Neural cell (in vitro differentiated cells): ENCODE measurements at regions not wholly inside any gene's neighbourhood (a gene's known extent, or its start where the extent isn't known, plus 50 kb on each side); places are given as distances from the start of the nearest gene placed in this dataset.

ENCODE experiments used
- EP300 ChIP-seq: fragments of 450-650 bp; conservative IDR thresholded peaks from 2 replicates; pipeline ENCODE4 v1.6.1; 2014; ENCODE audit warnings: antibody characterized with exemption, mild to moderate bottlenecking, moderate library complexity; ENCODE audit not compliant: poor library complexity, severe bottlenecking
- EZH2 ChIP-seq: fragments of 200-600, 300-800 bp; shearing (Covaris generic), sonication (generic); IDR thresholded peaks from 2 replicates; pipeline ENCODE4 v1.6.1; 2014; ENCODE audit warnings: antibody characterized with exemption, low read length, borderline replicate concordance, mild to moderate bottlenecking; ENCODE audit not compliant: insufficient read depth, poor library complexity, severe bottlenecking
- POLR2AphosphoS5 ChIP-seq: IDR thresholded peaks from 2 replicates; pipeline ENCODE4 v1.6.1; 2012
- TF ChIP-seq, protein P1 (sequence below): fragments of 450-650 bp; IDR thresholded peaks from 2 replicates; pipeline ENCODE4 v1.5.1; 2014; ENCODE audit warnings: antibody characterized with exemption, mild to moderate bottlenecking, moderate library complexity; ENCODE audit not compliant: poor library complexity, severe bottlenecking
- TF ChIP-seq, protein P2 (sequence below): IDR thresholded peaks from 2 replicates; pipeline ENCODE4 v1.6.1; 2012; ENCODE audit warnings: borderline replicate concordance

DNA sequence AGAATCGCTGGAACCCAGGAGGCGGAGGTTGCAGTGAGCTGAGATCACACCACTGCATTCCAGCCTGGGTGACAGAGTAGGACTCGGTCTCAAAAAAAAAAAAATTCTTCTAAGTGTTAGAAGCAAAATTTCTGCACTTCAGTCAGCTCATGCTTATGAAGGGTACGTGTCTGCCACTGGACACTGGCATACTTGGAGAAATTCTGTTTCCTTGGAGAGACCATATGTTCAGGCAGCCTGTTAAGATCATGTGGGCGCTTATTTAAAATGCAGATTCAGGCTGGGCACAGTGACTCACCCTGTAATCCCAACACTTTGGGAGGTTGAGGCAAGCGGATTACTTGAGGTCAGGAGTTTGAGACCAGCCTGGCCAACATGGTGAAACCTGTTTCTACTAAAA, 85.6 kb upstream of the IQSEC1 start:
- no peak for TF ChIP-seq POLR2AphosphoS5
- TF ChIP-seq, protein P1, sequence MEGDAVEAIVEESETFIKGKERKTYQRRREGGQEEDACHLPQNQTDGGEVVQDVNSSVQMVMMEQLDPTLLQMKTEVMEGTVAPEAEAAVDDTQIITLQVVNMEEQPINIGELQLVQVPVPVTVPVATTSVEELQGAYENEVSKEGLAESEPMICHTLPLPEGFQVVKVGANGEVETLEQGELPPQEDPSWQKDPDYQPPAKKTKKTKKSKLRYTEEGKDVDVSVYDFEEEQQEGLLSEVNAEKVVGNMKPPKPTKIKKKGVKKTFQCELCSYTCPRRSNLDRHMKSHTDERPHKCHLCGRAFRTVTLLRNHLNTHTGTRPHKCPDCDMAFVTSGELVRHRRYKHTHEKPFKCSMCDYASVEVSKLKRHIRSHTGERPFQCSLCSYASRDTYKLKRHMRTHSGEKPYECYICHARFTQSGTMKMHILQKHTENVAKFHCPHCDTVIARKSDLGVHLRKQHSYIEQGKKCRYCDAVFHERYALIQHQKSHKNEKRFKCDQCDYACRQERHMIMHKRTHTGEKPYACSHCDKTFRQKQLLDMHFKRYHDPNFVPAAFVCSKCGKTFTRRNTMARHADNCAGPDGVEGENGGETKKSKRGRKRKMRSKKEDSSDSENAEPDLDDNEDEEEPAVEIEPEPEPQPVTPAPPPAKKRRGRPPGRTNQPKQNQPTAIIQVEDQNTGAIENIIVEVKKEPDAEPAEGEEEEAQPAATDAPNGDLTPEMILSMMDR = no peak
- no peak for TF ChIP-seq EZH2
- TF ChIP-seq, protein P2, sequence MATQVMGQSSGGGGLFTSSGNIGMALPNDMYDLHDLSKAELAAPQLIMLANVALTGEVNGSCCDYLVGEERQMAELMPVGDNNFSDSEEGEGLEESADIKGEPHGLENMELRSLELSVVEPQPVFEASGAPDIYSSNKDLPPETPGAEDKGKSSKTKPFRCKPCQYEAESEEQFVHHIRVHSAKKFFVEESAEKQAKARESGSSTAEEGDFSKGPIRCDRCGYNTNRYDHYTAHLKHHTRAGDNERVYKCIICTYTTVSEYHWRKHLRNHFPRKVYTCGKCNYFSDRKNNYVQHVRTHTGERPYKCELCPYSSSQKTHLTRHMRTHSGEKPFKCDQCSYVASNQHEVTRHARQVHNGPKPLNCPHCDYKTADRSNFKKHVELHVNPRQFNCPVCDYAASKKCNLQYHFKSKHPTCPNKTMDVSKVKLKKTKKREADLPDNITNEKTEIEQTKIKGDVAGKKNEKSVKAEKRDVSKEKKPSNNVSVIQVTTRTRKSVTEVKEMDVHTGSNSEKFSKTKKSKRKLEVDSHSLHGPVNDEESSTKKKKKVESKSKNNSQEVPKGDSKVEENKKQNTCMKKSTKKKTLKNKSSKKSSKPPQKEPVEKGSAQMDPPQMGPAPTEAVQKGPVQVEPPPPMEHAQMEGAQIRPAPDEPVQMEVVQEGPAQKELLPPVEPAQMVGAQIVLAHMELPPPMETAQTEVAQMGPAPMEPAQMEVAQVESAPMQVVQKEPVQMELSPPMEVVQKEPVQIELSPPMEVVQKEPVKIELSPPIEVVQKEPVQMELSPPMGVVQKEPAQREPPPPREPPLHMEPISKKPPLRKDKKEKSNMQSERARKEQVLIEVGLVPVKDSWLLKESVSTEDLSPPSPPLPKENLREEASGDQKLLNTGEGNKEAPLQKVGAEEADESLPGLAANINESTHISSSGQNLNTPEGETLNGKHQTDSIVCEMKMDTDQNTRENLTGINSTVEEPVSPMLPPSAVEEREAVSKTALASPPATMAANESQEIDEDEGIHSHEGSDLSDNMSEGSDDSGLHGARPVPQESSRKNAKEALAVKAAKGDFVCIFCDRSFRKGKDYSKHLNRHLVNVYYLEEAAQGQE = no peak
- TF ChIP-seq EP300 = no peak
